ENCODE measurements at regions not wholly inside any gene's neighbourhood (a gene's known extent, or its start where the extent isn't known, plus 50 kb on each side); places are given as distances from the start of the nearest gene placed in this dataset.

DNA sequence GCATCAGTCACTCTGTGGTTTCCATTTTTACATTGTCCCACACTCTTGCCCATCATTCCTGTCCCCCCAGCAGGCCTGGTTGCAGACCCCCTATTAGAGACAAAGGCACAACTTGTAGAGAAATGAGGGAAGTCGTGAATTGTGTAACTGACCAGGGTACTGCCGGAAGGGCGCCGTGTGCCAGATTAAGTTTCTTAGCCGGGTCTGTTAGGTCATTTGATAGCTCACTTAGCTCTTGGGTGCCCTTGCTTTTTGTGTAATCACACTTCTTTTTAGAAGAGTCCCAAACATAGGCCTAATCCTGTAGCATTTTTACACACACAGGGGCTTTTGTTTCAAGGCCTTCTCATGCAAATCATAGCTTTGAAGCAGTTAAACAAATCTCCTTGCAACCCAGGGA is 87.2 kb downstream of the CTAGE1 start:
- no peak for DNase-seq (ENCODE audit: low read depth in 2 of 2)

DNA sequence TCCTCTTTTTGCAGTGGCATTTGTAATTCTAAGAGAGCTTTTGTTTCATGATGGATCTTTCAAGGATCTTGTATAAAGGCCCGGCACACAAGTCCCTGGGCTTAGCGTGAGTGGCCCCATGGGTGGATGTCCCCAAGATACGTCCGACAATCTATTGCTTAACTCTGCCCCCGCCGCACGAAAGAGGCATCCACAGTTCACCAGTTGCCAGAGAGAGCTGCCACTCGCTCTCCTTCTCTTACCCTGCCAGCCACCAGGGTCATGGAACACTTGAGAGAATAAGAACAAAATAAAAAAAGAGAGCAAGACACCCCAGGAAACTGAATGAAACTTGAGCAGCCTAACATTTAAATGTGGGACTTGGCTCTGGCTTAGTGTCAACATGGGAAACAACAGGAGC is 92.3 kb downstream of the CTAGE1 start:
- no peak for DNase-seq (ENCODE audit: low read depth in 2 of 2)

DNA sequence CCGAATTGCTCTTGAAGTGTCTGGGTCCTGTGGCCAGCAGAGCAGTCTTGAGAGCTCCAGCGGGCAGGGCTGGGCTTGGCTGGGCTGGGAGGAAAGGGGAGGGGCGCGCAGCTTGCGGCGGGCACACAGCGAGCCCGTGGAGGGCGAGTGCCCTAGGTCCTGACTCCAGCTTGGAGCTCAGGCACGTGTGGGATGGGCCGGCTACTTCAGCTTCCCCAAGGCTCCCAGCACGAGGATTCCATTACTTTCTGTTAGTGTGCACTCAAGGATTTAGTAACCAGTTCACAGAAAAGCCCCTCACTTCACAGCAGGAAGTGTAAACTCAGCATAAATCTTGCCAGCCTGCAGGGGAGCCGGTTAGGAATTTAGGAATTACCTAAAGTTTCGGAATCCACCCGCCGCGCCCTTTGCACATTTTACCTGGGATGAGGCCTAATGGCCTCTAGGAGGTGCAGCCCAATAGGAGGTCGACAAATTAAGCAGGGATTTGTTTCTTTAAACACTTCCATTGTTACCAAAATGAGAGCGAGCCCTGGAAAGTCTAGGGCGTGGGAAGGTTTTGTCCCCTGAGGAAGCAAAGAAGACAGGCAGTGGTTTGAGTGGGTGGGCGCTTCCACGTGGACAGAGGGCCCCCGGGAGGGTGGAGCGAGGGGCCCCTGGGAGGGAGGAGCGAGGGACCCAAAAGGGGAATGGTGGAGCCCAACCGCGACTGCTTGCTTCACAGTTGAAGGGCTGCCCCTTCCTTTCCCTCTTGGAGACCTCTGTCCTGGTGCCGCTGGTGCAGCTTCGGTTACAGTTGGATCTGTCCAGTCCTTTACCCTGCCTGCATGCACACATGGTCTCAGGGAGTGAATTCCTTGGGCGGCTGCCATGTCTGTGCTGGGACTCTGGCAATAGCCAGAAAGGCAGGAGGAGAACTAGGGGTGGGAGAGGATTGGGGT is 93.3 kb downstream of the CTAGE1 start:
- DNase-seq (ENCODE audit: low read depth in 2 of 2), result peak in 1 of 2 donors; percentile 53

DNA sequence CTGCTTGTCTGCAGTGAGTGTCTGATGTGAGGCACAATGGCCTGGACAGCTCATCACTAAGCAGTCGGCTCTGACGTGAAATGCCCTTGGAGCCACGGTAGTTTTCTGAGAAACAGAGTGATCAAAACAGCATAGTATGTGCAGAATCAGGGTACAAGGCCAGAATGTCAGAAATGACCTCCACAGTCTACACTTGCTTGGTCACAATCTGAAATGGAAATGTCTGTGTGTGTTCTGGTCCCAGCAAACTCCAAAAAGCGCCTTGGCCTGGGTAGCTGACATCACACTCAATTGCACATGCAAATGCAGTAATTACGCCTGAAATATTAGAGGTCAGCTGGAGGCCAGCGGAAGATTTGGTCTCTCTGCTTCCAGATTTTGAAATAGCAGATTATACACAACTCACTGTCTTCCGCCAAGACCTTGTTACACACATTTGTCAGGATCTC is 95.4 kb downstream of the CTAGE1 start:
- no peak for DNase-seq (ENCODE audit: low read depth in 2 of 2)

DNA sequence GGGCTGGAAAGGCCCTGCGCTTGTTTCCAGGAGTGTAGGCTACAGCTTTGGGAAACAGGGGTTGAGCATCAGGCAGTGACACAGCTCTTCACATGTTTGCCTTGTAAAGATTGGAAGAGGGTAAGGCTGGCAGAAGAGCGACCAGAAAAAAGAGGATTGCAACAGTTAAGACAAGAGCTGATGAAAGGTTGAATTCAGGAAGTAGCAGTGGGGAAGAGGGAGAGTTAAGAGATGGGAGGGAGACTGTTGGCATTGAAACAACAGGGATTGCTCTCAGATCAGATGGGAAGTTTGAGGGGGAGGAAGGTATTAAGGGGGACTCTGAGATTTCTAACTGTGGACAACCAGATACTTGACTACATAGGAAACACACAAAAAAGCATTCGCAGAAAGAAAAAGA is 96.9 kb downstream of the CTAGE1 start:
- no peak for DNase-seq (ENCODE audit: low read depth in 2 of 2)

DNA sequence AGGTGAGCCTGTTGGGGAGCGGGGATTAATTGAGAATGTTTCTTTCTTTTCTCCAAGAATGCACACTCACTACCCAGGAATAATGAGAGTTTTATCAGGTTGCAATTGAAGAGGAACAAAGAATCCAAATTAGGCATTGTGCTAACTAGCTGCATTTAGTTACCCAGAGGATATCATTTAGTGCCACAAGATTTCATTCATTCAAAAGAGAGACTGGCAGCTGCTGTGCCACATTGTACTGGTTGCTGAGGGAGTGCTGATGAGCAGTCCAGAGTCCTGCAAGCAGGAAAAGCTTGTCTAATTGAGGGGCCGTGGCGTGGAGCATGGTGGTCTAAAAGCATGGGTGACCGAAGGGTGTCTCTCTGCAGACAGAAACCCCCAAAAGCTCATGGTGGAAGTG is 97.6 kb downstream of the CTAGE1 start:
- DNase-seq (ENCODE audit: low read depth in 2 of 2), result no peak

DNA sequence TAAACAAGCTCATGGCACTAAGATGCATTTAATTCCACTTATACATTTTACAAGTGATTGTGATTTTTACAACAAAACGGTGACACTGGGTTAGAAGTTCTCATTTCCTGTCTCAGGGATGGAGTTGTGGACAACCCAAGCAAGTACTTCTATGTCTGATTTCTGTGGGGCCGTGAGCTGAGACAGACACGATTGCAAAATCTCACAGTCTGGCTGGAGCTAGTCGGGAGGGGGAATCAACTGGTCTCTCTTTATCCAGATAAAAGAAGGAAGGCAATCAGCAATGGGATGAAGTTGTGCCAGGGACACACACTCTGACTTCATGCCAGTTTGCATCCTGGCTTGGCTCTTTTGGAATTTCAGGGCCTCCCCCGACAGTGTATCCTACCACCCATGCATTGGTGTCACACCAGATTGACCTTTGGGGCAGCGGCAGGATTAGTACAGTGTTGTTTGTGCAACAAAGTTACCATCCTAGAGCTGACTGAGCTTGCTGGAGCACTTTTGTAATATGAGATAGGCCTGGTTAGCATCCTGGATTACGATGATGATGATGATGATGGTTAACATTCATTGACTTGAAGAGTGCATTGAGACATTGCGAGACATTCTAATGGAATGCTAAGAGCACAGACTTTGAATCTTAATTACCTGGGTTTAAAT is 98.8 kb downstream of the CTAGE1 start:
- no peak for DNase-seq (ENCODE audit: low read depth in 2 of 2)

DNA sequence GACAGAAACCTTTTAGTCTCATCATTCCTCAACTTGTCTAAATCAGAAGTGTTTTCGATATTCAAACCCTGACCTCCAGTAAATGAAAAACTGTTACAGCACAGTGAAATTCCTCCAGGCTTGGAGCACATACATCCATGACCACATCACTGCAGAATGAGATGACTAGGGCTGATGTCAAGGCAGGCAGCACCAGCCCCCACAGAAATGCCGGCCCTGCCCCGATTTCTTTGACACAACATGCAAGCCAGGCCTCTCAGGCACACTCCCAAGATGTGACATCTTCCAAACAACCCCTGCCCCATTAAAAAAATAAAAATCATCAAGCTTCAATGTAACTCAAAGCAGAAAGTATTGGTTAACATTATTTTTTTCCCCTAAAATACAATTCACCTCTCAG is 103.3 kb downstream of the CTAGE1 start:
- no peak for DNase-seq (ENCODE audit: low read depth in 2 of 2)

DNA sequence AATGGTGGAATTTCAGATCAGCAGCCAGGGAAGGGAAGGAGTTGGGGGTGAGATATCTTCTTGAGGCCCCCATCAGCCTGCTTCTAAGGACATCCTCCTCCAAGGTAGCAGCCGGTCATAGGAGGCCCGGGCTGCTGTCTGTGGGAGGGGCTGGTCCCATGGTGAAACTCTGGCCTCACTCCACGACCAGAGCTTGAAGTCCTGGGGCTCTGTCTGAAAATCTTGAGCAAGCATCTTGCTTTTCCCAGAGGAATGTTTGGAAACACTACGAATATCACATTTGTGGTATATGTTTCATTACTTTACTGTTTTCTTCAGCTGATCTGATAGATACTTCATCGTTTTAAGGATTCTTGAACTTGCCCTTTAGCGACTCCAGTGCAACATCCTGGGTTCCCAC is 103.7 kb downstream of the CTAGE1 start:
- DNase-seq (ENCODE audit: low read depth in 2 of 2), result no peak

DNA sequence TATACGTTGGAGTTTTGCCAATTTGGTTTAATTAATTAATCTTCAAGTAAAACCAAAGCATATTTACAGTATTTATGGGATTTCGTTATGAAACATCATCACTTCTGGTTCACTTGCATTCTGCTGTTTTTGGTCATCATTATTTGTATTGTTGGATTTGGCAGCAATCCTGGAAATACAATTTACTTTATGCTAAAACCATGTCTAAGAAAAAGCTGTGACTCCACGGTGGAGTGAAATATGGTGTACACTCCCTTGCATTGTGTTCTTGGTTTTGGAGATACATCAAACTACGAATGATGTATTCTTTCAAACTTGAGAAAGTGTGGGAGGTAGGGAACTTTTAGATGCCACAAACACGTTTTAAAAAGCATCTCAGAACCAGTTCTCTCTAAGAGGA is 106.4 kb downstream of the CTAGE1 start:
- no peak for DNase-seq (ENCODE audit: low read depth in 2 of 2)

DNA sequence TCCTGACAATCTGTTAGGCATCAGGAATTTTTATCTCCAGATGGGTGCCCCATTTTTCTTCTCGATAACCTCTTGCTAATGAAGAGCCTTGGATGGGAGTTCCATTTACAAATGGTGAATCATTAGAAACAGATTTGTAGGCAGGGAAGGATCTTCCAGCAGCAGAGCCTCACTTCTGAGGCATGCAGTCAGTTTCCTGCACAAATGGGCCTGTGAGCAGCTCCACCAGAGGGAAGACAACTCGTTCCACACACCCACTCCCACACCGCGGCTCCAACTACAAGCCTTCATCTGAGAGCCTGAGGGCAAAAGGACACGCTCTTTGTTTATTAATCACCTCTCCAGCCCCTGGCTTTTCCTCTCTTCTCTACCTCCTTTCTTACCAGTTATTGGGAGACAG is 108.5 kb downstream of the CTAGE1 start:
- no peak for DNase-seq (ENCODE audit: low read depth in 2 of 2)

DNA sequence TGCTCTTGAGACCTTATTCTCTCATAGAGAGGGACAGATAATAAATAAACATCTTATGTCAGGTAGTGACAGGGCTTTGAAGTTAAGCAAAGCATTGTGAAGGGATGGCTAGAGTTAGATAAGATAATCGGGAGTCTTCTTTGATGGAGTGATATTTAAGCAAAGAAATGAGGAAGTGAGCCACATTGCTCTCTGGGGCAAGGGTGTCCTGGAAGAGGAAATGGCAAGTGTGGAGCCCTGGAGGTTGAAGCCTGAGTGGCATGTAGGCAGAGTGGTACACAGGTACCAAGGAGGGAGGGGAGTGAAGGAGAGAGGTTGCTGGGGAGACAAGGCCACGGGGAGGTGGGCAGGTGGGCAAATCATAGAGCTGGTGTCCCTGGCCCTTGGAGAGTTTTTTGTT is 110.2 kb downstream of the CTAGE1 start:
- no peak for DNase-seq (ENCODE audit: low read depth in 2 of 2)

DNA sequence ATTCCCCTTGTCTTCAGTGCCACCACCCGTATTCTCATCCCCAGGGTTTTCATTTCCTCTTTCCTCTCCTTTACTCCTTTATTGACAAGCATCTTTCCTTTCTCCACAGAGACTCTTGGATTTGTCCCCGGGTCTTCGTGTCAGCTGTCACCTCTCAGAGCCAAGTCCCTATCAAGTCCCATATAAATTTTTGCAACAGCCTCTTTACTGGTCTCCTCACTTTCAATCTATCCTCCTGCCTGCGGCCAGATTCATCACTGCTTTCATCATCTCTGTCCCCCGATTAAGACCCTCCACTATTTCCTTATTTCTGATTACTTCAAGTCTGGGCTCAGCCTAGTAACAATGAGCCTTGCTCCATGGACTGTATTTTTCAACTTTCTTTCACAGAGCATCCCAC is 113.8 kb downstream of the CTAGE1 start:
- DNase-seq (ENCODE audit: low read depth in 2 of 2), result no peak

DNA sequence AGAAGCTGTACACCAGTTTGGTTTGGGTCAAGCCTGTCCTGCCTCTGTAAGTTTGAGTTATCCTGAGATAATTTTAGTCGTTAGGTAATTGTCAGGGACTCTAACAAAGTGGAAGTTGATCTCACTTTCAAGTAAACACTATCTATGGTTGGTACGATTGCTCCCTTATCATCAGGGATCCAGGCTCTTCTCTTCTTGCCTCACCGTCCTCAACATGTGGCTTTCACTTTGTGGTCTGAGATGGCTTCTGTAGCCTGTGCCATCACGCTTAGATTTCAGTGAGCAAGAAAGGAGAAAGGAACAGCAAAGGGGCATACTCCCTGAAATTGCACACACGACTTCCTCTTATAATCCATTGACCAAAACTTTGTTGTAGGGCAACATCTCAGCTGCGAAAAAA is 115.6 kb downstream of the CTAGE1 start:
- no peak for DNase-seq (ENCODE audit: low read depth in 2 of 2)

DNA sequence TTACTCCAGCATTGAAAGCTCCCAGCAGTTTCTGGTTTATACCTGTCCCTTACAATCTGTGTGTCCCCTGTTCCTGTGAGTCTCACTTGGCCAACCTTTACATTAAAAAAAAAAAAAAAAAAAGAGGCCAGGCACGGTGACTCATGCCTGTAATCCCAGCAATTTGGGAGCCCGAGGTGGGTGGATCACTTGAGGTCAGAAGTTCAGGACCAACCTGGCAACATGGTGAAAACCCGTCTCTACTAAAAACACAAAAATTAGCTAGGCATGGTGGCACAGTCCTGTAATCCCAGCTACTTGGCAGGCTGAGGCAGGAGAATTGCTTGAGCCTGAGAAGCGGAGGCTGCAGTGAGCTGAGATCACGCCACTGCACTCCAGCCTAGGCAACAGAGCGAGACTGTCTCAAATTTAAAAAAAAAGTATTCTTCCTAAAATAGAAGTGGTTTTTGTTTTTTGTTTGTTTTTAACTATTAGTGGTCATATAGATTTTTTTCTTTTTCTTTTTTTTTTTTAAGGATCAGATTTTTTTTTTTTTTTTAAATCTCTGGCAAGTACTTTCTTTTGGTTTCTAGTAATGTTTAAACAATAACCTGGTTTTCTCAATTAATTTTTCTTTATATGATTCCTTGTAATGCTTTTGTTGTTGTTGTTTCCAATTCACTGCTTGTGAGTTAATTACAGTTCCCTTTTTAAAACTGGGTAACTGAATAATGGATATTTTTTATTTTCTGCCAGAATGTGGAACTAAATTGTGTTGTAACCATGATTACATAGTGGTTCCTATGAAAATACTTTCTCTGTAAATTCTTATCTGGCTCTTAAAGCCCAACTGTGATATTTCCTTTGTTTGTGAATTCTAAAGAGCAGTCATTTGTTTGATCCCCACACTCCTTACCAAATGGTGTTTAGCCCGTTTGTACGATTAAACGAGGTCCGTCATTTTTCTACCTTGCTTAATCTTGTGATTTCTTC is 116.8 kb downstream of the CTAGE1 start:
- no peak for DNase-seq (ENCODE audit: low read depth in 2 of 2)

DNA sequence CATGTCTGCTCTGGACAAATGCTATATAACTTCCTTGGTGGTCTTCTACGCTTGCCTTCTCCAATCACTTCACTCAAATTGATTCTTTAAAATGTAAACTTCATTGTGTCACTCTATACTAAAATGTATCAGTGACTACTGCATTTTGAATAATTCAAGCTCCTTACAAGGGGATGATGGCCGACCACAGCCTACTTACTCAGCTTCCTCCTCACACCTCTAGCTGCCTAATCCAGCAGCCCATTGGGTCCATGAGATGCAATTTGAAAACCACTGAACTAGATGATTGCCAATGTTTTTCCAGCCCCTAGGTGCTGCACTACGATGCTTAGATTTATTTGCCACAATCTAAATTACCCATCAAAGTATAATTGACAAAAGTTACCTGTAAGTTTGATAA is 120.7 kb downstream of the CTAGE1 start:
- no peak for DNase-seq (ENCODE audit: low read depth in 2 of 2)

DNA sequence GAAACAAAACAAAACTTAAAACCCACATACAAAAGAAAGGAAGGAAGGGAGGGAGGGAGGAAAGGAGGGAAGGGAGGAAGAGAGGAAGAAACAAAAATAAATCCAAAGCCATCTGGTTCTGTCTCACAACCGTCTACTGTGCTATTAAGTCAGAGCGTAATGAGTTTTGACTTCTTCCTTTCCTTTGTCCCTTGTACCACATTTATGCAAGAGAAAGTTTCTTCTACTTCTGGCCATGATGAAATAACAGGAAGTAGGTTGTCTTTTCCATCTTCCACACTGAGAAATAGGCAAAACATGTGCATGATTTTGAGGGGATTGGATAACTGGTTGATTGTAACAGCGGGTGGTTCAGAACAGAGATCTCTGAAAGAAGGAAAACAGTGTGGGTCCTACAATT is 121.4 kb downstream of the CTAGE1 start:
- DNase-seq (ENCODE audit: low read depth in 2 of 2), result no peak

DNA sequence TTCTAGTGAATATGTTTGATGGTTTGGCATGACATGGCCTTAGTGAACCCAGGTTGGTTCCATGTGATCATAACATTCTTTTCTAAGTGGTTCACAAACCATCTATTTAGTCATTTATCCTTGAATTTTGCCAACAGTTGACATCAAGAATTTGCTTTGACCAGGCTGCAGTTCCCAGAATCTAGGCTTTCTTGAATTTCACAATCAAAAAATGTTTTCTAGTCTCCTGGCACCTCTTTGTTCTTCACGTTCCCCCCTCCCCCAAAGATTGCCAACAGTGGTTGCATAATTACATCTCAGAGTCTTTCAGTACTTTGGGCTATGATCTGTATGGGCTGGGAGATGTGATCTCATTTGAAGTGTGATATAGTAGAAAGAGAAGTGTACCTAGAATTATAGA is 124.0 kb downstream of the GATA6 start:
- no peak for DNase-seq (ENCODE audit: low read depth in 2 of 2)

DNA sequence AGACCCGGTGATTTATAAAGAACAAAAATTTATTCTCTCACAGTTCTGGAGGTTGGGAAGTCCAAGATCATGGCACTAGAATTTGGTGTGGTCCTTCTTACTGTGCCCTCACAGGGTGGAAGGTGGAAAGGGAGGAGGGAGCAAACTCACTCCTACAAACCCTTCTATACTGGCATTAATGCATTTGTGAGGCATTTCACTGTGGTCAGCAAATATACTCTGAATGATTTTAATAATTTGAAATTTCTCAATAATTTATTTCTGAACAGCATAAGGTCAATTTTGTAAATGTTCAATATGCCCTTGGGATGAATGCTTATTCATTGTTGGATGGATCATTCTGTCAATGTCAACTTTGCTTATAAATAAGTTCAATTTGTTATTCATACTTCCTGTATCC is 120.6 kb downstream of the GATA6 start:
- DNase-seq (ENCODE audit: low read depth in 2 of 2), result no peak

DNA sequence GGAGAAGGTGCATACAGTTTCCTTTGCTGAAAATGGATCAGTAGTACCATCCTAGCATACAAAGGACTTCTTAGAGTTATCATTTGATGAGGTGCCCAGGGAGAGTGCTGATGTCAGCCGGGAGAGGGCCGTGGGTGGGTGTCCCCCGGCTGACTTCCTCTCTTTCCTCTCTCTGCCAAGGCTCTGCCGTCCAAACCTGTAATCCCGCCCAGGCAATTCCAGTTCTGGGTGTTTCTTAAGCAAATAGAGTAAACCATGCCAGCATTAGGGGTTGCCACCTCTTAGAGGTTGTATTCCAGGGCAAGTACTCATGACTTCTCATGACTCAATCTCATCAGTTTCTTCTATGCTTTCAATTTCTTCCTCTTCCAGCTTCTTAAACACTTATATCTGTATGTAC is 117.2 kb downstream of the GATA6 start:
- DNase-seq (ENCODE audit: low read depth in 2 of 2), result no peak

DNA sequence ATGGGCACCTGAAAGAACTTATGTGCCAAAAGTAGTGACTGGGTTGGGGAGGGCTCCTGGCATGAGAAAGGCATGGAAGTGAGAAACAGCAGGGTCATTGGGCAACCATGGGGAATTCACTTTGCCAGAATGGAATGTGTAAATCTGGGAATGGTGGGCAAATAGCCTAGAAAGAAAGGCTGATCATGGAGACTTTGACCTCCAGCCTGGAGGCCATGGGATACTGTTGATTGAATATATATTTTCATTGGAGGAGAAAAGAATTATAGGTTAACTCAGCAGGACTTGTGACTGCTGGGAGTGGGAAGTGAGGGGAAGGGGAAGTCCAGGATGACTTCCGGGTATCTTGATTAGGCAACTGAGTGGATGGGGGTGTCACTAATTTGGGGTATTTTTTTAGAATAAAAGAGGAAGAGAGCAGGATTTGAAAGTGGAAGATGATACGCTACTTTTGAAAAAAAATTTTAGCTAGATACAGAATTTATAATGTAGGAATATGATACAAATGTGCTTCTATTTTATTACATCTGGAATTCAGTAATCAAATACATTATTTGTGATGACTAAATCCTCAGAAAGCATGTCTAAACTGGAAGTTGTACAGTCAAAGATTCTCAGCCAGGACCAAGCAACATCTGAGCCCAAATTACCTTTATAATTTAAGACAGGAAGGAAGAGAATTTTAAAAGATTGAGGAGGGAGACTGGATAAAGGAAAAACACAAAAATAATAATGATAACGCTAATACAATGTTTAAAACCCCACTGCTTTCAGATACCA is 116.2 kb downstream of the GATA6 start:
- peak; percentile 10 to 55 for DNase-seq (ENCODE audit: low read depth in 2 of 2)
